ENCODE measurements at regions not wholly inside any gene's neighbourhood (a gene's known extent, or its start where the extent isn't known, plus 50 kb on each side); places are given as distances from the start of the nearest gene placed in this dataset.

DNA sequence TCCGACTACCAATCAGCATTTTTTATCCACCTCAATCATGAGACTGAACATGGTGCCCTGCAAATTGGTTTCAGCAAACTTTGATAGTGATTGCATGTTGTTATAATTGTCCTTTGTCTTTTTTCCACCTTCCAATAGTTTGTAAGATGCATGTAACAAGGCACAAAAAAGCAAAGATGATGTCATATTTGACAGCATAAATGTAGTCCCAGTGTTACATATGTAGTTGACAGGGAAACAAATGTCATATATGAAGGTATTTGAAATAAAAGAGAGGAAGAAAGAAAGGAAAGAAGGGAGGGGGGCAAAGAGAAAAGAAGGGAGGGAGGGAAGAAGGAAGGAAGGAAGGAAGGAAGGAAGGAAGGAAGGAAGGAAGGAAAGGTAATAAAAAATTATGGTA is 441.7 kb upstream of the CPEB2 start:
- no peak for DNase-seq (ENCODE audit: low spot score)

- DNase-seq (ENCODE audit: low spot score) = no peak
Observed at GRCh38 chr4:14562901-14563300, 439.4 kb upstream of the CPEB2 start.

GRCh38 chr4:14564281-14564680 is 438.0 kb upstream of the CPEB2 start:
- DNase-seq (ENCODE audit: low spot score) = no peak

- no peak for DNase-seq (ENCODE audit: low spot score)
Observed at GRCh38 chr4:14566518-14566917, 435.8 kb upstream of the CPEB2 start.

DNA sequence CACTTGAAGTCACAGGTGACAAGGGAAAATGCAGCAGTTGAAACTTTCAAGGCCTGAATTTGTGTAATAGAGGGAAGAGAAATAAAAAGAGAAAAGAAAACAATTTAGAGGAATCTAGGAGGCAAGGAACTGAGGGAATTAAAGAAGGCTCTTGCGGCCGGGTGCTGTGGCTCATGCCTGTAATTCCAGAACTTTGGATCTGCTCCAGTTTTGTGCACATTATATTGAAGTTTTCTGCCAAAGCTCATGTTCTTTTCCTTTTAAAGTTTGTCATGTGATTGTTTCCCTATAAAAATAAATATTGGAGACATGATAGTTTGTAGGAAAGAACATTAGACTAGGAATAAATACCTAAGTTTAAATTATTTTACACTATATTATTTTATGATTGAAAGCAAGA is 433.9 kb upstream of the CPEB2 start:
- DNase-seq (ENCODE audit: low spot score) = no peak

GRCh38 chr4:14575289-14575688 is 427.0 kb upstream of the CPEB2 start:
- no peak for DNase-seq (ENCODE audit: low spot score)

DNA sequence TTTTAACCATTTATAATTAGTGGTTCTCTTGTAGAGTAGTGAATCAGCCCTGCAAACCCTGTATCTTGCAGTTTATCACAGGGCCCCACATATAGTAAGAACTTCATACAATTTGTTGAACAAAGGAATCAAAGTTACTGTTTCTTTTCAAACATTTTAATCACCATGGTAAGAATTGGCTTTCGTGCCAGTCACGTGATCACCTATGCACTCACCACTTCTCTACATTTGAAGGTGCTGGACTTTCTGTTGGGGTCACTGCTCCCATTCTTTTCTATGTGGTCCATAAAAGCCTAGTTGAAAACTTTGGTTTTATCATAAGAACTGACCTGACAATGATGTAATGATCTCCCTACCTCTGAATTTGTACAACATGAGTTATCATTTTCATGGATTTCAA is 426.4 kb upstream of the CPEB2 start:
- DNase-seq (ENCODE audit: low spot score) = no peak

DNA sequence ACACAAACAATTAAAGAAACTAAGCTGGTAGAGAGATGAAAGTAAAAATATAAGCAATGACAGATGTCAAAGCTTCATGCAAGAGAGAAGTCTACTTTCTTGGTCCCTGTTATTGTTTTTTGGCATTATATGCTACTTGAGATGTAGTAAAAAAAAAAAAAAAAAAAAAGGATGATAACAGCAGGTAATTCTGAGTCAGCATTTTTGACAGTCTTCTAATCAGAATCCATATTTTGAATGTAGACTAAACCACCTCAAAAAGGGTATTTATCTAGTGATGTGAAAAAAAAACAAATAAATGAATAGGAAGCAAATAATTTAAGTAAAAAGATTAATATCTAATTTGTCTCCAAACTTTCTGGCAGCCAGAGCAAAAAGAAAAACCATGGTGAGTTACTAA is 422.2 kb upstream of the CPEB2 start:
- DNase-seq (ENCODE audit: low spot score) = no peak

- no peak for DNase-seq (ENCODE audit: low spot score)
Observed at GRCh38 chr4:14581741-14582140, 420.5 kb upstream of the CPEB2 start.

DNA sequence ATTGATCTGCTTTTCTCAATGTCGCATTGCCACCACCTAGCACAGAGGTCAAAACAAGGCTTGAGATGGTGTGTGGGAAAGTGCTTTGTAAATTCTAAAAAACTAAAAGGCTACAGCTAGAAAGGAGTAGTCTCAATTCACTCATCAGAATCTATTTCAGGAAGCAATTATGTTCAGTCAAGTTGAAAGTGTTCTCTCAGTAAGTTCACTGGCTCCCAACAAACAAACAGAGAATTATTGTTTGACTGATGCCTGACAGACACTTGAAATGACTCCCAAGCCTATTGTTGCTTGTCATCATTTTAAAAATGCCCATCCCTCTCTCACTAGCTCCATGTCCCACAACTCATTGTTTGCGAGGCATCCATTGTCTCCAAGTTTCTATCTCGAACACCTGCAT is 419.6 kb upstream of the CPEB2 start:
- DNase-seq (ENCODE audit: low spot score) = no peak

DNA sequence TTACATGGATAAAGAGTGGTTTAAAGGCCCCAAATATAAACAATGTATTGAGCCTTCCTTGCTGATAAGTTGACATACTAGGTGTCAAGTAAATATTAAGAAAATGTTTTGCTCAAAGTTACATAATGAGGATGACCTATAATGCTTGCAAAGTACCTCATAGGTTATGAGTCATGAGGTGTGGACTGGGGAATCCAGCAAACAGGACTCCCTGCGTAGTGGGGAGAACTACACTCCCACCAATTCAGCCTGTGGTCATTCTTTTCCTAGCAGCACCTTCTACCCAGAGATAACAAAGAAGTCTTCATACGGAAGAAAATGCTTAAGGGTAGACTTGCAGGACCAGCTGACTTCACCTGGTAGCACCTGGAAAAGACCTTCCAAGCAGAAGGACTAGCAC is 418.9 kb upstream of the CPEB2 start:
- no peak for DNase-seq (ENCODE audit: low spot score)

- DNase-seq (ENCODE audit: low spot score) = no peak
Observed at GRCh38 chr4:14583752-14584151, 418.5 kb upstream of the CPEB2 start.

GRCh38 chr4:14592950-14593349 is 409.3 kb upstream of the CPEB2 start:
- no peak for DNase-seq (ENCODE audit: low spot score)

GRCh38 chr4:14596028-14596427 is 406.3 kb upstream of the CPEB2 start:
- DNase-seq (ENCODE audit: low spot score) = no peak

DNA sequence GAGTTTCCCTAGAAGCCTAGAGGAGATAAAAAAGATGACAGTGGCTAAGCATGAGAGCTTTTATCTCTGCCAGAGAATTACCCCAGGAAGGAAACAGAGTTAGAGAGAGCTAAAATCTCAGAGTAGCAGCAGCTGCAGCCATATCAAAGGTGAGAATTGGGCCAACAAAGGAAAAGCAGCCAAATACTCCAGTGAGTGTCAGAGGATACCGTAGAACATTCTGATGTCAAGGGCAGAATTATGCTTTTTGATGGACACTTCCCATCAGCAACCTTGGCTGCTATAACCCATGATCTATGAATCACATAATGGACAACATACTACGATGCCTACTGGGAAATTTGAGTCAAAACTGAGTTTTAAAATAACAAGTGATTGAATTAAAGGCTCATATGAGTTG is 405.8 kb upstream of the CPEB2 start:
- no peak for DNase-seq (ENCODE audit: low spot score)

DNA sequence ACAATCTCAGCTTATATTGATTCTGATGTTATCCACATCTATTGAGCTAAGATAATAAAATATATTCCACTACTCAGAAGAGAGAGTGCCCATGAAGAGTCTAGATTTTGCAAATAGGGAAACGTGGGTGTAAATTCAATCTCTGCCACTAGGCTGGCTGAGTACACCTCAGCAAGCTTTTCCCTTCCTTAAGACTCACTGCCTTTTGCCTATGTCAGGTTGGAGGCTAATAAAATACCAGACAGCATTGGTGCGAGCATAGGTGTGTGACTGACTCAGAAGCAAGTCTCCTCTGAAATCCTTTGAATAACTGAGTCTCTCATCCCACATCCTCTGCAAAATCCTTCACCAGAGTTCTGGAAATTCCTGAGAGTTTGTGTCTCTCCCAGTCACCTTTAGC is 405.4 kb upstream of the CPEB2 start:
- DNase-seq (ENCODE audit: low spot score) = no peak

GRCh38 chr4:14602206-14602605 is 400.1 kb upstream of the CPEB2 start:
- no peak for DNase-seq (ENCODE audit: low spot score)

DNA sequence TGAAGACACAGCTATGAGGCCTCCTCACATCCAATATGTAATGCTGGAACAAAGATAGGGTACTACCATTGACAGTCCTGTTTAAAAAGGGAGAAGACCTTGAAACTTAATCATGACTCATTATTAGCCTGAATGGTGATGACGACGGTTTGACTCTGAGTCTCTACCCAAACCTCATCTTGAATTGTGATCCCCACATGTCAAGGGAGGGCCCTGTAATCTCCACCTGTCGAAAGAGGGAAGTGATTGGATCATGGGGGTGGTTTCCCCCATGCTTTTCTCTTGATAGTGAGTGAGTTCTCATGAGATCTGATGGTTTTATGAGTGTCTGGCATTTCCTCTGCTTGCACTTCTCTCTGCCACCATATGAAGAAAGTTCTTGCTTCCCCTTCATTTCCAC is 395.3 kb upstream of the CPEB2 start:
- DNase-seq (ENCODE audit: low spot score) = no peak

GRCh38 chr4:14607578-14607977 is 394.7 kb upstream of the CPEB2 start:
- DNase-seq (ENCODE audit: low spot score) = no peak

- DNase-seq (ENCODE audit: low spot score) = no peak
Observed at GRCh38 chr4:14608630-14609029, 393.7 kb upstream of the CPEB2 start.

DNA sequence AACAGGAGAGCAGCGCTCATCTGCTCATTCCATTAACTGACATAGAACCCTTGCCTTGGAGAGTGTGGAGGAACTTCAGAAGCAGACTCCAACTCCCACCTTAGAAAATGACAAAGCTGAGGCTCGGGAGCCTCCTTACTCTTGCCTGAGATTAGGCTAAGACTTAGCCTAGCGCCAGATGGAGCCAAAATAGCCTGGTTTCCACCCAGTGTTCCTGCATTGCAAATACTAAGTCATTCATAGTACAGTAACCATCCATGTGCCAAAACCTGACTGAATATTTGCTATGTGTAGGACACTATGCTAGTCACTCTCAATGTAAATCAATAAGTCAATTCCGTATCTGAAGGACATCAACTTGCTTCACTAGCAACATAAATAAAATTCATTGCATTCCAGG is 387.4 kb upstream of the CPEB2 start:
- DNase-seq (ENCODE audit: low spot score) = no peak

DNA sequence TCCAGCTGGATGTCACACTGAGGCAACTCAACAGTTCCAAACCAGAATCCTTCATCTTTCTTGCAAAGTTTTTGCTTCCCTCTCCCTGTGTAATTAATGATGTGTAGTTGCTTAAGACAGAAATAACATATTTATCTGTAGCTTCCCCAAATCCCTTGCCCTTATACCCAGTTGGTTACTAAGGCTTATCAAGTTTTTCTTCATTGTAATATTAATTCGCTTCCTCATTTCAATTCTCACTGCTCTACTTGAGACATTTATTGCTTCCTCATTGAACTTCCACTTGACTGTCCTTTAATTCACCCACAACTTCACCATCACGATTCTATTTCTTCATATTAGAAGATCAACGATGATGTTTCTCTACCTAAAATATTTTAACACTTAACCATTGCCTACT is 386.6 kb upstream of the CPEB2 start:
- DNase-seq (ENCODE audit: low spot score) = no peak

DNA sequence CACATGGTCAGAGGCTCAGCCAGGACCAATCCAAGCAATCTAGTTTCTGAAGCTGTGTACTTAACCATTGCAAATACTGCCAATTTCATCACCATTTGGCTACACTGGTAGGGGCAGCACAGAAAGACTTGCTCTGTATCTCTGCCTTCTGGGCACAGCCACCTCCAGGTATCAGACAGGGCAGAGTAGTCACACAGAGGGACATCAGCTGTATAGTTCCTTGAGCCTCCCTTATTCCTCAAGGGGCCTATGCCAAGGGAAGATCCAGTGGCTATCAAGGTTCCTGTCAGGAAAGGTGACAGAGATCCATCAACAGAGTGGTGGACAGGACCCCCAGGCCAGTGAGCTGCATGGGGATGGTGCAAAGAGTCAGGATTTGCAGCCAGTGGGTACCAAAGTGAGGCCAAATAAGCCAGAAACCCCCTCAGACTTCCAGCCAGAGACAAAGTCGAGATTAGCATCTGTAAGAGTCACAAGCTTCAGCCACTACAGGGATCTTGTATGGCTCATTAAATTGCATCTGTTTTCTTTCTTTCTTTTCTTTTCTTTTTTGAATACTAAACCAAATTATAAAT is 381.6 kb upstream of the CPEB2 start:
- DNase-seq (ENCODE audit: low spot score) = no peak

- DNase-seq (ENCODE audit: low spot score) = no peak
Observed at GRCh38 chr4:14621731-14622463, 380.4 kb upstream of the CPEB2 start.

Measured in hematopoietic multipotent progenitor cell treated with erythropoietin and hydrocortisone succinate and interleukin-3 and kit ligand, for 15 days (in vitro differentiated cells).